ENCODE measurements at regions not wholly inside any gene's neighbourhood (a gene's known extent, or its start where the extent isn't known, plus 50 kb on each side); places are given as distances from the start of the nearest gene placed in this dataset.

- DNase-seq, result no peak
Observed at GRCh38 chr14:22449600-22449905, 139.5 kb downstream of the DAD1 start.

GRCh38 chr14:22448905-22449599, 140.0 kb downstream of the DAD1 start:
- peak; percentile 49 to 57 (median 55) for DNase-seq

- peak in 2 of 3 donors; percentile 17 to 18 for DNase-seq
Observed at GRCh38 chr14:22448035-22448904, 140.8 kb downstream of the DAD1 start.

GRCh38 chr14:22438742-22439141, 150.3 kb downstream of the DAD1 start:
- DNase-seq, result no peak

GRCh38 chr14:22434901-22435550, 154.0 kb downstream of the DAD1 start:
- no peak for DNase-seq

GRCh38 chr14:22434030-22434429, 155.0 kb downstream of the DAD1 start:
- no peak for DNase-seq

GRCh38 chr14:22433069-22433468, 156.0 kb downstream of the DAD1 start:
- DNase-seq, result no peak

- peak; percentile 40 to 53 (median 50) for DNase-seq
Observed at GRCh38 chr14:22432348-22432976, 156.6 kb downstream of the DAD1 start.

GRCh38 chr14:22429546-22430294, 159.3 kb downstream of the DAD1 start:
- no peak for DNase-seq

GRCh38 chr14:22428700-22429291, 160.2 kb downstream of the DAD1 start:
- peak; percentile 58 to 70 (median 69) for DNase-seq

GRCh38 chr14:22427771-22428231, 161.2 kb downstream of the DAD1 start:
- peak; percentile 77 to 92 (median 91) for DNase-seq

- no peak for DNase-seq
Observed at GRCh38 chr14:22426711-22427110, 162.3 kb downstream of the DAD1 start.

GRCh38 chr14:22423958-22424357, 165.1 kb downstream of the DAD1 start:
- DNase-seq, result no peak

GRCh38 chr14:22422238-22422637, 166.8 kb downstream of the DAD1 start:
- DNase-seq, result peak in 1 of 3 donors; percentile 24

GRCh38 chr14:22420598-22421186, 168.3 kb downstream of the DAD1 start:
- peak in 2 of 3 donors; percentile 17 to 27 for DNase-seq

GRCh38 chr14:22419620-22420019, 169.4 kb downstream of the DAD1 start:
- DNase-seq, result no peak

- no peak for DNase-seq
Observed at GRCh38 chr14:22418631-22419030, 170.4 kb downstream of the DAD1 start.

GRCh38 chr14:22417914-22418313, 171.1 kb downstream of the DAD1 start:
- no peak for DNase-seq

GRCh38 chr14:22416193-22416592, 172.8 kb downstream of the DAD1 start:
- DNase-seq, result no peak

GRCh38 chr14:22415605-22415959, 173.4 kb downstream of the DAD1 start:
- no peak for DNase-seq

GRCh38 chr14:22414876-22415604, 174.0 kb downstream of the DAD1 start:
- DNase-seq, result no peak

Data from suppressor macrophage treated with lipopolysaccharide for 1 hour (primary cell).